ENCODE measurements at regions not wholly inside any gene's neighbourhood (a gene's known extent, or its start where the extent isn't known, plus 50 kb on each side); places are given as distances from the start of the nearest gene placed in this dataset.

DNA sequence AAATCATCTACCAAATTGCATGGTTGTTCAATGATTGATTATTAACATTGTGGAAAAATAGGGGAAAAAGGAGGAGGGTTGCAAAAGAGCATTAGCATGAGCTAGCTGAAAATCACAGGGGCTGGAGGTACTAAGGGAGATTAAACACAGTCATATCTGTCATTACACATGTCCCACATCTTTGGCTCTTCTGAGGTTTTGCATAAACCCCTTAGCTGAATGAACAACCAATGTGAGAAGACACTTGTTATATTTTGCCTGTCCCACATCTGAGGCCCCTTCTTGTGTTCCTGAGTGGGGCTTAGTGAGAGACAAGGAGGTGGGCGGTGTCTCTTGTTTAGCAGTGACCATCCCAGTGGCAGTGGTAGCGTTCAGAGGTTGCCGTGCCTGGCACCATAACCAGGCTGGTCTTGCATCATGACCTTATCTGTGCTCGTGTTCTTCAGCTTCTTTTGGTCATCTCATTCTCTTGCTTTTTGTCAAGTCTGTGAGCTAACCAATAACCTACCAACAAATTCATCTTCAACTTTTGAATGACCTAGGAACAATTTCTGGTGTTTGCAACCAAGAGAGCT is 95.6 kb downstream of the MID1IP1 start:
- Histone ChIP-seq H3K79me2 (ENCODE audit: control insufficient read depth, insufficient read depth, low read length) (no peaks in the 10 kb centered on the region), H3K9me1 (ENCODE audit: control insufficient read depth, insufficient read depth, low read length) (no peaks in the 10 kb centered on the region), H3K4me3 (no peak overlapping the region), H3K27ac (ENCODE audit: extremely low read depth, low read depth, low read length) (no peak overlapping the region), H2AFZ (ENCODE audit: low read depth, low read length) (no peak overlapping the region), H3K36me3 (ENCODE audit: control insufficient read depth, insufficient read depth, low read length) (no peaks in the 10 kb centered on the region), H3K27me3 (ENCODE audit: control insufficient read depth in 2 of 2, insufficient read depth in 2 of 2, low read length in 2 of 2) (no peaks in the 10 kb centered on the region), H3K4me2 (ENCODE audit: insufficient read depth, low read length) (no peak overlapping the region), H4K20me1 (replicated peaks; ENCODE audit: control insufficient read depth, insufficient read depth, low read length) (no peaks in the 10 kb centered on the region), H3K4me1 (replicated peaks in 1 of 2; ENCODE audit: control insufficient read depth in 2 of 2, insufficient read depth in 2 of 2, low read length in 2 of 2) (peaks cover 0 to 7% of the 10 kb centered on the region in 2 experiments; a peak in 3 of 5 replicates), H3K9ac (ENCODE audit: insufficient read depth in 1 of 2, low read depth in 2 of 2, low read length in 2 of 2) (no peak overlapping the region), H3K9me3 (replicated peaks; ENCODE audit: control insufficient read depth, insufficient read depth, low read depth, low read length) (no peaks in the 10 kb centered on the region)
- ChIA-PET CTCF (ENCODE audit: low intra/inter-chr PET ratio) (no interaction called here), POLR2A (no interaction called here)
- no TSS peak for BruUV-seq (replicated peaks)
- TF ChIP-seq MTA1 (IDR thresholded peaks at IDR 0.05; ENCODE audit: borderline replicate concordance) (no peak), ZNF551 (CRISPR knock-in tag; IDR thresholded peaks at IDR 0.05) (no peak), ZFPM2 (CRISPR knock-in tag; IDR thresholded peaks at IDR 0.05) (no peak), ZNF695 (CRISPR knock-in tag; IDR thresholded peaks at IDR 0.05) (no peak), SMAD3 (CRISPR knock-in tag; conservative IDR thresholded peaks at IDR 0.05) (no peak), SMAD4 (CRISPR knock-in tag; conservative IDR thresholded peaks at IDR 0.05) (no peak), NFYB (IDR thresholded peaks at IDR 0.05; ENCODE audit: extremely low read depth, insufficient read length) (no peak), ZFP91 (CRISPR knock-in tag; IDR thresholded peaks at IDR 0.05) (no peak), CCAR2 (IDR thresholded peaks at IDR 0.05; ENCODE audit: low read depth, low read length) (no peak), FOXA3 (CRISPR knock-in tag; conservative IDR thresholded peaks at IDR 0.05 in 1 of 2, IDR thresholded peaks at IDR 0.05 in 1 of 2) (no peak), ZNF232 (CRISPR knock-in tag; IDR thresholded peaks at IDR 0.05) (no peak), POLR2B (IDR thresholded peaks at IDR 0.05; ENCODE audit: low read depth, partially characterized antibody) (no peak), ZNF3 (CRISPR knock-in tag; IDR thresholded peaks at IDR 0.05) (no peak), SAFB2 (IDR thresholded peaks at IDR 0.05; ENCODE audit: borderline replicate concordance, low read depth, low read length, severe bottlenecking) (no peak), CHD4 (IDR thresholded peaks at IDR 0.05; ENCODE audit: insufficient read depth, insufficient replicate concordance, low read depth, low read length, poor library complexity, severe bottlenecking) (no peak)
- TF ChIP-seq, protein P1, sequence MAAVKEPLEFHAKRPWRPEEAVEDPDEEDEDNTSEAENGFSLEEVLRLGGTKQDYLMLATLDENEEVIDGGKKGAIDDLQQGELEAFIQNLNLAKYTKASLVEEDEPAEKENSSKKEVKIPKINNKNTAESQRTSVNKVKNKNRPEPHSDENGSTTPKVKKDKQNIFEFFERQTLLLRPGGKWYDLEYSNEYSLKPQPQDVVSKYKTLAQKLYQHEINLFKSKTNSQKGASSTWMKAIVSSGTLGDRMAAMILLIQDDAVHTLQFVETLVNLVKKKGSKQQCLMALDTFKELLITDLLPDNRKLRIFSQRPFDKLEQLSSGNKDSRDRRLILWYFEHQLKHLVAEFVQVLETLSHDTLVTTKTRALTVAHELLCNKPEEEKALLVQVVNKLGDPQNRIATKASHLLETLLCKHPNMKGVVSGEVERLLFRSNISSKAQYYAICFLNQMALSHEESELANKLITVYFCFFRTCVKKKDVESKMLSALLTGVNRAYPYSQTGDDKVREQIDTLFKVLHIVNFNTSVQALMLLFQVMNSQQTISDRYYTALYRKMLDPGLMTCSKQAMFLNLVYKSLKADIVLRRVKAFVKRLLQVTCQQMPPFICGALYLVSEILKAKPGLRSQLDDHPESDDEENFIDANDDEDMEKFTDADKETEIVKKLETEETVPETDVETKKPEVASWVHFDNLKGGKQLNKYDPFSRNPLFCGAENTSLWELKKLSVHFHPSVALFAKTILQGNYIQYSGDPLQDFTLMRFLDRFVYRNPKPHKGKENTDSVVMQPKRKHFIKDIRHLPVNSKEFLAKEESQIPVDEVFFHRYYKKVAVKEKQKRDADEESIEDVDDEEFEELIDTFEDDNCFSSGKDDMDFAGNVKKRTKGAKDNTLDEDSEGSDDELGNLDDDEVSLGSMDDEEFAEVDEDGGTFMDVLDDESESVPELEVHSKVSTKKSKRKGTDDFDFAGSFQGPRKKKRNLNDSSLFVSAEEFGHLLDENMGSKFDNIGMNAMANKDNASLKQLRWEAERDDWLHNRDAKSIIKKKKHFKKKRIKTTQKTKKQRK (IDR thresholded peaks at IDR 0.05; ENCODE audit: borderline replicate concordance, low read depth, low read length) = no peak
- TF ChIP-seq, protein P2, sequence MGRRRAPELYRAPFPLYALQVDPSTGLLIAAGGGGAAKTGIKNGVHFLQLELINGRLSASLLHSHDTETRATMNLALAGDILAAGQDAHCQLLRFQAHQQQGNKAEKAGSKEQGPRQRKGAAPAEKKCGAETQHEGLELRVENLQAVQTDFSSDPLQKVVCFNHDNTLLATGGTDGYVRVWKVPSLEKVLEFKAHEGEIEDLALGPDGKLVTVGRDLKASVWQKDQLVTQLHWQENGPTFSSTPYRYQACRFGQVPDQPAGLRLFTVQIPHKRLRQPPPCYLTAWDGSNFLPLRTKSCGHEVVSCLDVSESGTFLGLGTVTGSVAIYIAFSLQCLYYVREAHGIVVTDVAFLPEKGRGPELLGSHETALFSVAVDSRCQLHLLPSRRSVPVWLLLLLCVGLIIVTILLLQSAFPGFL (CRISPR knock-in tag; IDR thresholded peaks at IDR 0.05) = no peak
- FAIRE-seq (no peak), ATAC-seq (no peak), DNase-seq (ENCODE audit: extremely low read depth in 1 of 4, low spot score in 3 of 4) (no peak)
- WGBS (ENCODE audit: insufficient coverage, low coverage, missing lambda C conversion rate) = 15% methylated on average over 3 of the region's 4 CpGs
- intact Hi-C loops (cut with micrococcal nuclease) (no loop called here), in situ Hi-C loops (cut with MboI) (no loop called here)
